OCI-LY3 (cell line): ENCODE measurements at regions not wholly inside any gene's neighbourhood (a gene's known extent, or its start where the extent isn't known, plus 50 kb on each side); places are given as distances from the start of the nearest gene placed in this dataset.

ENCODE experiments used
- EZH2phosphoT487 ChIP-seq: fragments of 200-600 bp; shearing (Covaris generic); IDR thresholded peaks from 2 replicates; pipeline ENCODE4 v1.6.1; 2018; ENCODE audit warnings: antibody characterized with exemption, mixed run types, low read depth
- TF ChIP-seq, protein P1 (sequence below): fragments of 200-600, 300-600 bp; sonication (generic); IDR thresholded peaks from 2 replicates; pipeline ENCODE4 v1.5.1; 2014; ENCODE audit warnings: antibody characterized with exemption, low read length, low read depth

DNA sequence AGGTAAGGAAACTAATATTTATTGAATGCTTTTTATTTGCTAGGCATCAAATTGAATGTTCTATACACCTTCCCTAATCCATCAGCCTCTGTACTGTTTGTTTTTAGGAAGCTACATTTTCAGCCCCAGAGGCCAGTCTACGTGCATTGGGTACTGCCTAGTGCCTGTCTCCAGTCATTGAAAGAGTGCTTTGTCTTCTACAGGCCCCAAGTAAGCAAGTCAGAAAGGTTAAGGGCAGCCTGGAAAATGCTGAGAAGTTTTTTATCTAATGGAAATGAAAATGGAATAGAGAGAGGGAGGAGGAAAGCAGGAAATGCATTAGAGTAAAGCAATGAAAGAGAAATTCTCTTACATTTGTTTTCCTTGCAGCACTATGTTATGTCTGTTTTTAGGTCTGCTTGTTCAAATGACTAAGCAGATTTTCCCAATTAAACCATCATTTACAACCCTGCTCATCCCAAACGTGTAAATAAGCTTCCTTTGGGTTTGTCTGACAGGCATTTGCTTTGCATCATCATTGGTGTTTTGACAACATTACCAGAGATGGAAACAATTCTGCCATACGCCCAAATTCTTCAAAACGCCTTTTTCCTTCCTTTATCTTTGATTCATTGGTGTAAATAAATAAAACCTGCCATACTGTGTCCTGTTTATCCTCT, 116.0 kb upstream of the GOT2 start:
- TF ChIP-seq, protein P1, sequence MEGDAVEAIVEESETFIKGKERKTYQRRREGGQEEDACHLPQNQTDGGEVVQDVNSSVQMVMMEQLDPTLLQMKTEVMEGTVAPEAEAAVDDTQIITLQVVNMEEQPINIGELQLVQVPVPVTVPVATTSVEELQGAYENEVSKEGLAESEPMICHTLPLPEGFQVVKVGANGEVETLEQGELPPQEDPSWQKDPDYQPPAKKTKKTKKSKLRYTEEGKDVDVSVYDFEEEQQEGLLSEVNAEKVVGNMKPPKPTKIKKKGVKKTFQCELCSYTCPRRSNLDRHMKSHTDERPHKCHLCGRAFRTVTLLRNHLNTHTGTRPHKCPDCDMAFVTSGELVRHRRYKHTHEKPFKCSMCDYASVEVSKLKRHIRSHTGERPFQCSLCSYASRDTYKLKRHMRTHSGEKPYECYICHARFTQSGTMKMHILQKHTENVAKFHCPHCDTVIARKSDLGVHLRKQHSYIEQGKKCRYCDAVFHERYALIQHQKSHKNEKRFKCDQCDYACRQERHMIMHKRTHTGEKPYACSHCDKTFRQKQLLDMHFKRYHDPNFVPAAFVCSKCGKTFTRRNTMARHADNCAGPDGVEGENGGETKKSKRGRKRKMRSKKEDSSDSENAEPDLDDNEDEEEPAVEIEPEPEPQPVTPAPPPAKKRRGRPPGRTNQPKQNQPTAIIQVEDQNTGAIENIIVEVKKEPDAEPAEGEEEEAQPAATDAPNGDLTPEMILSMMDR = no peak
- no peak for TF ChIP-seq EZH2phosphoT487
